Fibroblast of lung (primary cell): ENCODE measurements at regions not wholly inside any gene's neighbourhood (a gene's known extent, or its start where the extent isn't known, plus 50 kb on each side); places are given as distances from the start of the nearest gene placed in this dataset.

Source experiments
- DNase-seq, 2 donors: peaks; one replicate each; pipeline versions ENCODE4 v3.0.0 to v3.0.0-alpha.2; 2010; ENCODE audit warnings: low read depth in 2 of 2
- H2AFZ ChIP-seq: 2 replicates; pipeline ENCODE4 v1.5.1; 2012; ENCODE audit warnings: low read length, control low read depth, inconsistent platforms
- H3K27ac ChIP-seq: 2 replicates; pipeline ENCODE4 v1.5.1; 2011; ENCODE audit warnings: low read length, control low read depth; ENCODE audit not compliant: insufficient read depth
- H3K27me3 ChIP-seq: 2 replicates; pipeline ENCODE4 v1.5.1; 2011; ENCODE audit warnings: mild to moderate bottlenecking, low read length; ENCODE audit not compliant: control insufficient read depth, insufficient read depth
- H3K36me3 ChIP-seq: 2 replicates; pipeline ENCODE4 v1.5.1; 2011; ENCODE audit warnings: low read length; ENCODE audit not compliant: control insufficient read depth, insufficient read depth
- H3K4me1 ChIP-seq: 2 replicates; pipeline ENCODE4 v1.5.1; 2011; ENCODE audit warnings: low read length; ENCODE audit not compliant: control insufficient read depth, insufficient read depth; ENCODE audit errors: extremely low read depth
- H3K4me2 ChIP-seq: 2 replicates; pipeline ENCODE4 v1.5.1; 2011; ENCODE audit warnings: low read length, control low read depth; ENCODE audit not compliant: insufficient read depth; ENCODE audit errors: extremely low read depth
- H3K4me3 ChIP-seq, 4 experiments: fragments of 200-600 bp in 1 of 4; sonication (generic) in 1 of 4; replicated peaks in 1 of 4; 2 replicates each; pipeline ENCODE4 v1.5.1; 2011 to 2016; ENCODE audit warnings: low read length in 4 of 4, low read depth in 3 of 4, mild to moderate bottlenecking in 3 of 4, control low read depth in 2 of 4, inconsistent platforms in 1 of 4, mixed read lengths in 1 of 4; ENCODE audit not compliant: insufficient read depth in 1 of 4; ENCODE audit errors: control extremely low read depth in 1 of 4
- H3K79me2 ChIP-seq: 2 replicates; pipeline ENCODE4 v1.5.1; 2012; ENCODE audit warnings: mild to moderate bottlenecking, low read length, inconsistent platforms; ENCODE audit not compliant: control insufficient read depth, insufficient read depth
- H3K9ac ChIP-seq: 2 replicates; pipeline ENCODE4 v1.5.1; 2011; ENCODE audit warnings: mild to moderate bottlenecking, low read length, control low read depth; ENCODE audit not compliant: insufficient read depth
- H3K9me3 ChIP-seq: 2 replicates; pipeline ENCODE4 v1.5.1; 2012; ENCODE audit warnings: low read depth, low read length; ENCODE audit not compliant: control insufficient read depth, insufficient read depth
- H4K20me1 ChIP-seq: 2 replicates; pipeline ENCODE4 v1.5.1; 2011; ENCODE audit warnings: low read length; ENCODE audit not compliant: control insufficient read depth, insufficient read depth; ENCODE audit errors: extremely low read depth
- CTCF ChIP-seq, 2 donors: IDR thresholded peaks in 1 of 2; conservative IDR thresholded peaks in 1 of 2; 1 replicate in 1 of 2; 2 replicates in 1 of 2; pipeline ENCODE4 v1.5.1; 2011 to 2012; ENCODE audit warnings: low read length in 2 of 2, control low read depth in 1 of 2, inconsistent platforms in 1 of 2, low read depth in 1 of 2, mild to moderate bottlenecking in 1 of 2
- EZH2 ChIP-seq: IDR thresholded peaks from 2 replicates; pipeline ENCODE4 v1.5.1; 2012; ENCODE audit warnings: low read length, control low read depth, mild to moderate bottlenecking; ENCODE audit errors: missing control alignments

DNA sequence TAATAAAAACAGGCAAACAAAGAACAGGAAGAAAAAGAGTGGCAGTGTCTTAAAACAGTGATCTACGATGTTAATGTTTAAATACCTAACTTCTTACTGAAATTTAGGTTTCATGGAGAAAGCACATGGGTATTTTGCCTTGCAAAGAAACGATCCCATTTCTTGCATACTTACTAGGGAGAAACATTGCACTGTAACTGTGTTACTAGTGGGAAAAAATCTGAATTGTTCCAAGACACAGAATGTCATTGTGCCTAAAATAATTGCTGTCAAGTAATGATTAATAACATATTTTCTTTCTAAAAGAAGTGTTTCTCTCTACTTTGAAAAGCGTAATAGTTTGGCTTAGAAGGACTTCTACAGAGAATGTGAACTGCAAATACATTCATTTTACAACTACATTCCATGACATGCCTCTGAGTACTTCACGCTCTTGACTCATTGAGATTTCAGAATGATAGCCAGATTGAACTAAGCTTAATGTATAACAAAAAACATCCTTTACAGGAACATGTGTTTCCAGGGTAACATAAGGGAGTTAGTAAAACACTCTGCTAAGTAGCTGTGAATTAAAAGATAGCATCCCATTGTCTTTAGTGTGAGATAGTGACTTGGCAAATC is 256.2 kb upstream of the CPNE8 start:
- Histone ChIP-seq H3K9me3 (no peaks in the 10 kb centered on the region), H3K79me2 (no peaks in the 10 kb centered on the region), H3K4me1 (no peaks in the 10 kb centered on the region), H3K27ac (no peak overlapping the region), H4K20me1 (no peaks in the 10 kb centered on the region), H3K4me3 (no peak overlapping the region), H3K36me3 (no peaks in the 10 kb centered on the region), H2AFZ (no peak overlapping the region), H3K27me3 (no peaks in the 10 kb centered on the region), H3K4me2 (no peak overlapping the region), H3K9ac (no peak overlapping the region)
- no peak for TF ChIP-seq EZH2
- no peak for TF ChIP-seq CTCF (conservative IDR thresholded peaks at IDR 0.05 in 1 of 2, IDR thresholded peaks at IDR 0.05 in 1 of 2; ENCODE audit: low read depth in 1 of 2, low read length in 2 of 2)
- peak in 1 of 2 donors; percentile 46 for DNase-seq

GRCh38 chr12:39157696-39158342 is 252.4 kb upstream of the CPNE8 start:
- no peak overlapping the region for H3K27ac ChIP-seq
- no peaks in the 10 kb centered on the region for H3K4me1 ChIP-seq
- no peak overlapping the region for H3K4me2 ChIP-seq
- no peak overlapping the region for H2AFZ ChIP-seq
- no peaks in the 10 kb centered on the region for H3K79me2 ChIP-seq
- peak in 1 of 2 donors; percentile 76 for DNase-seq
- H3K4me3 ChIP-seq: no peak overlapping the region
- TF ChIP-seq EZH2 (no peak), CTCF (conservative IDR thresholded peaks at IDR 0.05 in 1 of 2, IDR thresholded peaks at IDR 0.05 in 1 of 2; ENCODE audit: low read depth in 1 of 2, low read length in 2 of 2) (no peak)
- H3K27me3 ChIP-seq: no peaks in the 10 kb centered on the region
- no peaks in the 10 kb centered on the region for H3K36me3 ChIP-seq
- no peak overlapping the region for H3K9ac ChIP-seq
- H4K20me1 ChIP-seq: no peaks in the 10 kb centered on the region
- H3K9me3 ChIP-seq: no peaks in the 10 kb centered on the region

DNA sequence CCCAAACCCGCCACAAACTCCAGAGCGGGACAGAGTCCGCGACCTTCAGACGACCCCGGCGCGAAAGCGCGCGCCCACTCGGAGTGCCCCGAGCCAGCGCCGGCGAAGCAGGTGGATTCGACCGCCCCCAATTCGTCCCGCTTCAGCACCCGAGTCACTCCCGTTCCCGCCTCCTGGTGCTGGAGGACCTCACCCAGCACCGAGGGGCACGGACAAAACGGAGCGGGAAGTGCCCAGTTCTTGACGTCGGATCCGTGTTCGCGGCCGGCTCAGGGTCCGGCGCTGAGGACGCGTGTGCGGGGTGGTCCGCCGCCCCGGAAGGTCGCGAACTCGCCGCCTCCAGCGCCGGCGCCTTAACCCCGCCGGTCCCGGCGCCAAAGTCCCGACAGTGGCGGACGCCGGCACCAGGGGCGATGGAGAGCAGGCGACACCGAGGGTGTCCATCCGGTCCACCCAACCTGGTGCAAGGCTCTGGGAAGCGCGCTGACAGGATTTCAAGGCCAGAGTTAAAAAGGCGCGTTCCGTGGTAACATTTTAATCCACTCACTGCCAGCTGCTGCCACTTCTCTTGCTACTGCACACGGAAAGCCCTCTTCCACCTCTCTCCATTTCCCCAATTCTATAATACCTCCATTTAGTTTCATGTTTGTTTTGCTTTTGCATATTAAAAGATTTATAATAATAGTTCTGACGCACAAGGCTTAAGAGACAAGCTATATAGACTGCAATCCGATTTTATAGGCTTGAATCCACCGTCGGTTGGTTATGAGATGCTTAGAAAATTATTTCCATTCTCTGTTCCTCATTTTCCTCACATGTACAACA is 240.0 kb upstream of the CPNE8 start:
- Histone ChIP-seq H3K79me2 (no peaks in the 10 kb centered on the region), H3K4me2 (peak overlapping the region; percentile 13), H3K9ac (no peak overlapping the region), H3K4me3 (no peak overlapping the region), H3K27ac (no peak overlapping the region), H4K20me1 (no peaks in the 10 kb centered on the region), H3K9me3 (no peaks in the 10 kb centered on the region), H3K4me1 (no peaks in the 10 kb centered on the region), H2AFZ (no peak overlapping the region), H3K27me3 (peaks cover 6% of the 10 kb centered on the region), H3K36me3 (no peaks in the 10 kb centered on the region)
- peak in 1 of 2 donors; percentile 21 for DNase-seq
- no peak for TF ChIP-seq CTCF (conservative IDR thresholded peaks at IDR 0.05 in 1 of 2, IDR thresholded peaks at IDR 0.05 in 1 of 2; ENCODE audit: low read depth in 1 of 2, low read length in 2 of 2)
- no peak for TF ChIP-seq EZH2
